ENCODE measurements at regions not wholly inside any gene's neighbourhood (a gene's known extent, or its start where the extent isn't known, plus 50 kb on each side); places are given as distances from the start of the nearest gene placed in this dataset.

- no peak overlapping the region for H2AFZ ChIP-seq (ENCODE audit: low read length)
- DNase-seq (ENCODE audit: low spot score): no peak
- no peaks in the 10 kb centered on the region for H3K36me3 ChIP-seq (ENCODE audit: insufficient read depth, low read length)
- no peaks in the 10 kb centered on the region for H4K20me1 ChIP-seq (ENCODE audit: insufficient read depth, low read length)
- POLR2A ChIA-PET: no interaction called here
- H3K9me3 ChIP-seq (ENCODE audit: low read length): no peaks in the 10 kb centered on the region
- TF ChIP-seq CTCF (conservative IDR thresholded peaks at IDR 0.05; ENCODE audit: low read length): no peak
- no peak for TF ChIP-seq EZH2phosphoT487 (IDR thresholded peaks at IDR 0.05; ENCODE audit: borderline replicate concordance, low read depth, low read length)
- no peak overlapping the region for H3K27ac ChIP-seq (ENCODE audit: low read depth, low read length, poor library complexity, severe bottlenecking)
- H3K79me2 ChIP-seq (ENCODE audit: insufficient read depth, low read depth, low read length): no peaks in the 10 kb centered on the region
- no peak overlapping the region for H3K4me3 ChIP-seq (ENCODE audit: low read depth, low read length, poor library complexity, severe bottlenecking)
- no peaks in the 10 kb centered on the region for H3K4me1 ChIP-seq (ENCODE audit: insufficient read depth, low read length, poor library complexity, severe bottlenecking)
- no TSS peak for BruUV-seq (replicated peaks)
- no peak overlapping the region for H3K4me2 ChIP-seq (ENCODE audit: low read length)
- CTCF ChIA-PET (ENCODE audit: unreplicated experiment): no interaction called here
- intact Hi-C loops (cut with micrococcal nuclease; ENCODE audit: unreplicated experiment): no loop called here
- no peaks in the 10 kb centered on the region for H3K9me2 ChIP-seq (ENCODE audit: insufficient read depth, low read length)
Measured at GRCh38 chr10:2279711-2280110, 542.4 kb upstream of the ADARB2 start.

GRCh38 chr10:2278363-2278762 lies 541.0 kb upstream of the ADARB2 start:
- H3K9me2 ChIP-seq (ENCODE audit: insufficient read depth, low read length): no peaks in the 10 kb centered on the region
- no peaks in the 10 kb centered on the region for H3K4me1 ChIP-seq (ENCODE audit: insufficient read depth, low read length, poor library complexity, severe bottlenecking)
- no peak overlapping the region for H3K27ac ChIP-seq (ENCODE audit: low read depth, low read length, poor library complexity, severe bottlenecking)
- no peak overlapping the region for H3K4me3 ChIP-seq (ENCODE audit: low read depth, low read length, poor library complexity, severe bottlenecking)
- no peak overlapping the region for H2AFZ ChIP-seq (ENCODE audit: low read length)
- H3K79me2 ChIP-seq (ENCODE audit: insufficient read depth, low read depth, low read length): no peaks in the 10 kb centered on the region
- no peaks in the 10 kb centered on the region for H3K36me3 ChIP-seq (ENCODE audit: insufficient read depth, low read length)
- DNase-seq (ENCODE audit: low spot score): no peak
- CTCF ChIA-PET (ENCODE audit: unreplicated experiment): no interaction called here
- H4K20me1 ChIP-seq (ENCODE audit: insufficient read depth, low read length): no peaks in the 10 kb centered on the region
- H3K9me3 ChIP-seq (ENCODE audit: low read length): no peaks in the 10 kb centered on the region
- TF ChIP-seq CTCF (conservative IDR thresholded peaks at IDR 0.05; ENCODE audit: low read length) (no peak), EZH2phosphoT487 (IDR thresholded peaks at IDR 0.05; ENCODE audit: borderline replicate concordance, low read depth, low read length) (no peak)
- no peak overlapping the region for H3K4me2 ChIP-seq (ENCODE audit: low read length)
- POLR2A ChIA-PET: no interaction called here
- no TSS peak for BruUV-seq (replicated peaks)
- intact Hi-C loops (cut with micrococcal nuclease; ENCODE audit: unreplicated experiment): no loop called here

GRCh38 chr10:2263561-2263960 lies 526.2 kb upstream of the ADARB2 start:
- H3K79me2 ChIP-seq (ENCODE audit: insufficient read depth, low read depth, low read length): no peaks in the 10 kb centered on the region
- no peak overlapping the region for H3K4me2 ChIP-seq (ENCODE audit: low read length)
- no peak for DNase-seq (ENCODE audit: low spot score)
- H2AFZ ChIP-seq (ENCODE audit: low read length): no peak overlapping the region
- no peak overlapping the region for H3K27ac ChIP-seq (ENCODE audit: low read depth, low read length, poor library complexity, severe bottlenecking)
- BruUV-seq (replicated peaks): no TSS peak
- no peaks in the 10 kb centered on the region for H3K9me2 ChIP-seq (ENCODE audit: insufficient read depth, low read length)
- H4K20me1 ChIP-seq (ENCODE audit: insufficient read depth, low read length): no peaks in the 10 kb centered on the region
- no peak for TF ChIP-seq CTCF (conservative IDR thresholded peaks at IDR 0.05; ENCODE audit: low read length)
- no peak for TF ChIP-seq EZH2phosphoT487 (IDR thresholded peaks at IDR 0.05; ENCODE audit: borderline replicate concordance, low read depth, low read length)
- H3K36me3 ChIP-seq (ENCODE audit: insufficient read depth, low read length): no peaks in the 10 kb centered on the region
- no peaks in the 10 kb centered on the region for H3K4me1 ChIP-seq (ENCODE audit: insufficient read depth, low read length, poor library complexity, severe bottlenecking)
- POLR2A ChIA-PET: no interaction called here
- H3K4me3 ChIP-seq (ENCODE audit: low read depth, low read length, poor library complexity, severe bottlenecking): no peak overlapping the region
- intact Hi-C loops (cut with micrococcal nuclease; ENCODE audit: unreplicated experiment): no loop called here
- CTCF ChIA-PET (ENCODE audit: unreplicated experiment): no interaction called here
- H3K9me3 ChIP-seq (ENCODE audit: low read length): no peaks in the 10 kb centered on the region
